ENCODE measurements at regions not wholly inside any gene's neighbourhood (a gene's known extent, or its start where the extent isn't known, plus 50 kb on each side); places are given as distances from the start of the nearest gene placed in this dataset.
"Not testable (repeated sequence)": the region's sequence is repeated elsewhere in the genome, so short reads cannot be mapped to it uniquely, and the experiment has no call there.

DNA sequence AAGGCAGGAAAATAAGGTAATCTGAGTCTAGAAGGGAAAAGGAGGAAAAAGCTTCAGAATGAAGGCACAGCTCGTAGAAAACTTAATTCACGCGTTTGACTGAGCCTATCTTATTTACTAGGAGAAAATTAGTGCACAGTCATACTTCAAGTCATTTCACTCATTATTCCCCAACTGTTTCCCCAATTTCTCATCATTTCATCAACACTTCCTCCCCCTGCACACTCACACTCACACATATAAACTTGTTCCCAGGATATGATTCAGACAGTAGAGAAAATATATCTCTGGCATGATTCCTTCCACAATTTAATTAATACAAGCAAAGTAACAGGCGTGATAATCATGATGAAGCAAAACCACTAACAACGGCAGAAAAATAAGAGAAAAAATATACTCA lies 94.5 kb upstream of the F13A1 start:
- no peak for DNase-seq

DNA sequence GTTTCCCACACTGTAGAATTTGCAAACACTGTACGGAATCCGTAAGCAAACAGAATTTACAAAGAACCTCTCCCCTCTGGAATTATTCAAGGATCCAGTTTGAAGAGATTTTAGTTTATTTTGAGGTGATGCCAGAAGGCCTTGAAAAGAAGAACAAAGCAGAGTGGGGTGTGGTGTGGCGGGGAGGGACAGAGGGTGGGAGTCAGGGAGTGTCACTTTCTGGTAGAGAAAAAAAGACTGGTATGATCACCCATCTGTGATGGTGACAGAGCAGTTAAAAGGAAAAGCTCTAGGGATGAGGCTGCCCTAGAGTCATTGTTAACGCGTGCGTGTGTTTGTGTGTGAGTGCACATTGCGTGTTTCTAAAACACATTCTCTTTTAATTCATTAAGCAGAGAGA lies 97.0 kb upstream of the F13A1 start:
- no peak for DNase-seq

GRCh38 chr6:6418421-6418820 lies 98.0 kb upstream of the F13A1 start:
- no peak for DNase-seq

- DNase-seq, result no peak
Measured at GRCh38 chr6:6420107-6420506, 99.6 kb upstream of the F13A1 start.

- DNase-seq, result no peak
Measured at GRCh38 chr6:6434151-6434550, 113.7 kb upstream of the F13A1 start.

GRCh38 chr6:6434723-6435122 lies 114.3 kb upstream of the F13A1 start:
- DNase-seq, result no peak

DNA sequence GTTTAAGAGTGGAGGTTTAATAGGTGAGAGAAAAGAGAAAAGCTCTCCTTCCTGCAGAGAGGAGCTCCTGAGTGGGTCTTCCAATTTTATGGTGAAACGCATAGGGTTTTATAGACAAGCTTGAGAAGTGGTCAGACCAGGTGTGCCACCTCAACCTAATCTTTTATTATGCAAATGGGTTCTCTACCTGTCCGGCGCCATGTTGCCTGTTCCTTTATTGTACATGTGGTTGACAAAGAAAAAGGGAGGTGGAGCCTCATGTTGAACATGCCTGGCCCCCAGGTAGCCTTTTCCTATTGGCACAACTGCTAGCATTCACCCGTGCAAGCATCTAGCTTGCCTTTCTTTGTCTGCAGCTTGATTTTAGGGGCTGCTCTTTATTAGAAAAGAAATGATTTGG lies 115.9 kb upstream of the F13A1 start:
- no peak for DNase-seq

DNA sequence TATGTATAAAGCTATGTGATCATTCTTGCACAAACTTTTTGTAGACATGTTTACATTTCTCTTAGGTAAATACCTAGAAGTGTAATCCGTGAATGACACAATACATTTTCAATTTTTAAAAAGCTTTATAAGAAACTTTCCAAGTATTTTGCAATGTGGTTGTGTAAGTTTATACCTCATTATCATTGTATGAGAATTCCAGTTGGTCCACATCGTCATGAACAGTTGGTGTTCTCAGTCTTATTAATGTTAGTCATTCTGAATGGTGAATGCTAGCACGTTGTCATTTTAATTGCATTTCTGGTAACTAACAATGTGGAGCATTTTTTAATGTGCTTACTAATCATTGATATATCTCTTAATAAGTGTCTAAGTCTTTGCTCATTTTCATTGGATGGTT lies 116.5 kb upstream of the F13A1 start:
- DNase-seq, result no peak

DNA sequence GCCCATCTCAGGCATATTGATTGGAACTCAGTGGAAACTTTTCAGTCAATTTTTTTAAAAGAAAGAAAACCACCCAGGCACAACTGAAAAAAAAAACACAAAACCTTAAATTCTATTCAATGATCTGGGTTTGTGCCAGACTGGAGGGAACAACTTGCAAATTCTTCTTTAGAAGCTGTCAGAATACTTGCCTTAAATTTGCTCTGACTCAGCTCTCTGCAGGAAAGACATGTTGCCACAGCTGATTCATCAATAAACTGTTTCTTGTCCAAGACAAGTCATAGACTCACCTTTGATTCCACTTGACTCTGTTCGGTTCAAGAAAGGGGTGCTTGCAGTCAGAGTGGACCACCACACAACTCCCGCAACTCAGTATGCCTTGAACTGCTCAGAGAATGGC lies 117.8 kb upstream of the F13A1 start:
- no peak for DNase-seq

DNA sequence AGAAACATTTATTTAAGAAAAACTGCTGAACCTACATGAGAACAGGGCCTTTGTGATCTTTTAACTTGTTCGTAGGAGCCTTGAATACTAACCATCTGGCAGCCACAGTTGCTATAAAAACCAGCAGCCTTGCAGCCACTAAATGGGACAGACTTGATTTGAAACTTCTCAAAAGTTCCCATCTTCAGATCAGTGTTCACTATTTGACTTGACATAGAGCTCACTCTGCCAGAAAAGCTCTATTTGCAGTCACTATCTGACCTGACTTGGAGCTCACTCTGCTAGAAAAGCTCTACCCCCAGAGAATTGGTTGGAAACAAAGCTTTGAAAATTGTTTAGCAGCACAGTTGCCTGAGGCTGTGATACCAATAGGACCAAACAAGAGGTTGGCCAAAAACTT lies 119.3 kb upstream of the F13A1 start:
- no peak for DNase-seq

- DNase-seq, result no peak
Measured at GRCh38 chr6:6452002-6452401, 131.5 kb upstream of the F13A1 start.

- DNase-seq, result no peak
Measured at GRCh38 chr6:6453186-6453585, 132.7 kb upstream of the F13A1 start.

DNA sequence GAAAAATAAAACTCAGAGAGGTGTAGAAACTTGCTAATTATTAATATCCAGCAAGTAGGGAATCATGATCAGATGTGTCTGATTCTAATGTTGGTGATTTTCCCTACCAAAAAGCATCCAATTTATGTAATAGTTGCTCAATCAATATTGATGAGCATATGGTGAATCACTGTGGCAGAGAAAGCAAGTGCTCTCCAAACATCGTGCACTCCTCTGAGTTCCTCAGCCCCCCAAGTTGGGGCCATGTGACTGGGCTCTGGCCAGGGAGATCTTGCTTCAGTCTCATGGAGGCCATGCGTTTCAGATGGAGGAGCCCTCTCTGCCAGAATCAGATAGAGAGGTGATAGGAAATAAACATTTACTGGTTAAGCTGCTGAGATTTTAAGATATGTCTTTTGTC lies 133.2 kb upstream of the LY86 start:
- DNase-seq, result no peak

DNA sequence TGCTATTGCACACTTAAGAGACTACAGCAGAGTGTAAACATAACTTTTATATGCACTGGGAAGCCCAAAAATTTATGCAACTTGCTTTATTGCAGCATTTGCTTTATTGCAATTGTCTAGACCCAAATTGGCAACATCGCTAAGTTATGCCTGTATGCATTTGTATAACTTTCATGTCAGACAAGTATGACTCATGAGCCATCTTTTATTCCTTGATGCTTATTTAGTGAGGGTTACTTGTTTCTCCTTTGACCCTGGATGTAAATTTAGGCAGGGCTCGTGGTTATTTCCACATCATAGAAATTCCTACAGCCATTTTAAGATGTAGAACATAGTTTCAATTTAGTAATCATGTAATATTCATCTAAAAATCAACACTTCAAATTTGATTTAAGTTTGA lies 130.3 kb upstream of the LY86 start:
- no peak for DNase-seq

DNA sequence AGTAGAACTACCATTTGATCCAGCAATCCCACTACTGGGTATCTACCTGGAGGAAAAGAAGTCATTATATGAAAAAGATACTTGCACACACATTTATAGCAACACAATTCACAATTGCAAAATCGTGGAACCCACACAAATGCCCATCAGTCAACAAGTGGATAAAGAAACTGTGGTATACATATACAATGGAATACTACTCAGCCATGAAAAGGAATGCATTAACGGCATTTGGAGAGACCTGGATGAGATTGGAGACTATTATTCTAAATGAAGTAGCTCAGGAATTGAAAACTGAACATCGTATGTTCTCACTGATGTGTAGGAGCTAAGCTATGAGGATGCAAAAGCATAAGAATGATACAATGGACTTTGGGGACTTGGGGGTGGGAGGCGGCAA lies 128.6 kb upstream of the LY86 start:
- not testable (repeated sequence) for DNase-seq

GRCh38 chr6:6460416-6460815 lies 128.1 kb upstream of the LY86 start:
- no peak for DNase-seq

DNA sequence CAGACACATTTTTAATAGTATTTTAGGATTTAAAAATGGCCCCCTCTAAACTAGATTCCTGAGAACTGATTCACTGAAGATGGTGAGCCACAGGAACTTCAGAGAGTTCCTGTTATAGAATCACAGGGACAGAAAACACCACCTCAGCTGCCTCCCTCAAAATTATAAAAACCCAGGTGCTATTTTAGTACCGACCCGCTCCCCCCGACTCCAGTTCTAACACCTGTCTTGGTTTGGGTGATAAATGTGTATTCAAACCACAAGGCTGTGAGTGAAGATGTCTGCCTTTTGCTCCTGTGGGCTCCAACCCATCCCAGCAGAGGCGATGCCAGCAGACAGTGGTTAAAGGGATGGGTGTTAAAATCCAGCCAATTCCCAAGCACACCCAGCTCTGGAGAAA lies 127.4 kb upstream of the LY86 start:
- DNase-seq, result no peak

DNA sequence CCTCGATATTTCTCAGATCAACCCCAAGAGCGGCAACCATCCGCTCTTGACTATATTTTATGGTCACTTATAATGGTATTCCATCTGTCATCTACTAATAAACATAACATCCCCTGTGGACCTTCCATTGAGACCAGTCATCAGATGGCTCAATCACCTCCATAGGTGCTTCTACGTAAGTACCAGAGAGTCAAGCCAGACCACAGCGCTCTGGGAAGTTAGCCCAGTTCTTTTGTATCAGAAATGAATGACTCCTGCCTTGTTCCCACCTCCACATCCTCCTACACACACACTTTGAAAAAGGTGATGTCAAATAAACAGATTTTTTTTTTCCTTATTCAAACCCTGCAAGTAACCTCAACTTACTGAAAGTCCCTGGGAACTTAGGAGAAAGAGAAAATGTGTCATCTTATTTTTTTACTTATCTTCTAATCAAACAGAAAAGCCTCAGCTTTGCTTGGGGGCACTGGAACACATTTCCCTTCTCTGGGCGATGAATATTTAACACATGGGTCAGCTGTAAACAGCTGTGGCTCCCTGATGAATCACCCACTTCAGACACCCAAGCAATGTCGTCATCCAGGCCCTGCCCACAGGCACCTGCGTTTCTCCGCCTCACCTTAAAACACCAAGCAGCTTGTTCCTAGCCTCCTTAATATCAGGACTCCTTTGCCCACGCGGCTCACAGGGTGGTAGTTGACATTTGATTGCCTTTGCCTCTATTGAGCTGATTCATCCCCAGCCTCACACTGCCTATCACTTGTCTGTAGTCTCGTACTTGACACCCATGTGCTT lies 121.4 kb upstream of the LY86 start:
- DNase-seq, result no peak

DNA sequence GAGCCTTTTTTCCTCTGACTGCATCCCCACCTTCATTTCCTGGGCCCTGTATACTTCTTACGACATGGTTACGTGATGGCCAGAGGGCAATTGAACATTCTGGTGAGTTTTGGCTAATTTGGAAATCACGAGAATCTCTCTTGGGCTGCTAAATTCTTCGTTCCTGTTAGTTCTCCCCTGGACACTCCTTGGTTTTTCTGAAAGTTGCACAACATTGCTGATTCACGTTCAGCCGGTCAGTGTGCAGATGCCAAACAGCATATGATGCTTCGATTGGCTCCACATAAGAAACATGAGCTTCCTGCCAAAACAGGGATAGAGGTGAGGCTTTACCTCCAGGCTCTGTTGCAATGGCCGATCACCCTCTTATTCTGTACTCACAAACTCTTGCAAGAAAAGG lies 119.4 kb upstream of the LY86 start:
- peak in 1 of 2 donors; percentile 11 for DNase-seq

DNA sequence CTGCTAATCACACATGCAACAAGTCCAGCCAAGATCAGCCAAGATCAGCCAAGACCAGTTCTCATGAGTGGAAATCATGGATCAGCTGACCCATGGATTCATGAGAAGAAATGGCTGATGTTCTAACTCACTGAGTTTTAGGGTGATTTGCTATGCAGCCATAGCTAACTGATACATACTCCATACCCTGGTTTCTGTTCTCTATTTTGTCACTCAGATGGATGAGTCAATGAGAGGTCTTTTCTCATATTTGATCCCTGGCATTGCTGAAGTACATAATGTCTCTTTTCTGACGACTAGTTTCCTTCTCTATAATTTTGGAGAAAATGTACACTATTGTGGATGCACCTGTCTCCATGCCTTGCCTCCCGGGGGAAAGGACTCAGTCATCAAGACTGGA lies 118.4 kb upstream of the LY86 start:
- no peak for DNase-seq

DNA sequence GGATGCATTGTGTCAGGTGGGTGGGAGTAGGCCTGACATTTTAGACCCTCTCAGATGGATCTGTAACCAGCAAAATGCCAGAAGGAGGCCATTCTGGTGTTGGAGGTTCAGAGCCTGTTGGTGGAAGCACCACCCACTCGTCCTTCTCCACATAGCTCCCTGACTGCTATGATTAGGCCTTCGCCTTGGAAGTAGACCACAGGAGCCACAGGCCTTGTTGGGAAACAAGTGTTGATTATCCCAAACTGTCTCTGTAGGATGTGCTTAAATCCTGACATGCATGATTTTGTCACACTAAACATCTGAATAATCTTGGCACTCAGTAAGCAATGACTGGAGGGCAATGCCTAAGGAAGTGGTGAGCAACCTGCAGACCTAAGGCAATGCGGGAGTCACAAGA lies 117.2 kb upstream of the LY86 start:
- no peak for DNase-seq

- no peak for DNase-seq
Measured at GRCh38 chr6:6474170-6474920, 114.2 kb upstream of the LY86 start.

- no peak for DNase-seq
Measured at GRCh38 chr6:6479785-6480184, 108.7 kb upstream of the LY86 start.

DNA sequence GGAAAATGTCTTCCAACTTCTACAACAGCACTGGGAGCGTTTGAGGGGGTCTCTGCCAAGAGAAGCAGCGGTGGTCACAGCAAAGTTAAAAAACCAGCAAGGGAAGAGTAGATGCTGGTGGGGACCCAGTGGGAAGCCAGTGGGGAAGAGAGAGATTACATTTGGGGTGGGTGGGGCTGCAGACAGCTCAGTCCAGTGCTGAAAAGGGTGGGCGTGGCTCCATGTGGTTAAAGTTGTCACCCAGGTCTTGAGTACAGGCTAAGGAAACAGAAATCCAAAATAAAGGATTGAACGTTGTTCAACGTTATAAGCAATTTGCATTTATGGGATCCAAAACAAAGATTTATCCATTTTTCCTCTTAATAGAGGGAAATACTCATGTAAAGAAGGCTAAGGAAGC lies 106.3 kb upstream of the LY86 start:
- no peak for DNase-seq

DNA sequence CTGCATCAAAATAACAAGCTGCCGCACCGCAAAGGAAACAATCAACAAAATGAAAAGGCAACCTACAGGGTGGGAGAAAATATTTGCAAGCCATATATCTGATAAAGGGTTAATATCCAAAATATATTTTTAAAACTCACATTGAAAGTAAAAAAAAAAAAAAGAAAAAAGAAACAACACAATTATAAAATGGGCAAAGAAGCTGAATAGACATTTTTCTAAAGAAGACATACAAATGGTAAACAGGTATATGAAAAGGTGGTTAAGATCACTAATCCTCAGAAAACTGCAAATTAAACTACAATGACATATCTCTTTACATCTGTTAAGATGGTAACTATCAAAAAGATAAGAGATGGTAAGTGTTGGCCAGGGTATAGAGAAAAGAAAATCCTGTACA lies 105.4 kb upstream of the LY86 start:
- no peak for DNase-seq
